ENCODE measurements at regions not wholly inside any gene's neighbourhood (a gene's known extent, or its start where the extent isn't known, plus 50 kb on each side); places are given as distances from the start of the nearest gene placed in this dataset.

GRCh38 chr2:80863147-80863714, 558.7 kb upstream of the LRRTM1 start:
- in situ Hi-C loops (cut with HindIII; ENCODE audit: low sequenced_read_pairs) = no loop called here
- H3K4me3 ChIP-seq (ENCODE audit: low read depth, low read length) = no peak overlapping the region
- no peak for DNase-seq (ENCODE audit: low read depth, low spot score)
- TF ChIP-seq, protein P1, sequence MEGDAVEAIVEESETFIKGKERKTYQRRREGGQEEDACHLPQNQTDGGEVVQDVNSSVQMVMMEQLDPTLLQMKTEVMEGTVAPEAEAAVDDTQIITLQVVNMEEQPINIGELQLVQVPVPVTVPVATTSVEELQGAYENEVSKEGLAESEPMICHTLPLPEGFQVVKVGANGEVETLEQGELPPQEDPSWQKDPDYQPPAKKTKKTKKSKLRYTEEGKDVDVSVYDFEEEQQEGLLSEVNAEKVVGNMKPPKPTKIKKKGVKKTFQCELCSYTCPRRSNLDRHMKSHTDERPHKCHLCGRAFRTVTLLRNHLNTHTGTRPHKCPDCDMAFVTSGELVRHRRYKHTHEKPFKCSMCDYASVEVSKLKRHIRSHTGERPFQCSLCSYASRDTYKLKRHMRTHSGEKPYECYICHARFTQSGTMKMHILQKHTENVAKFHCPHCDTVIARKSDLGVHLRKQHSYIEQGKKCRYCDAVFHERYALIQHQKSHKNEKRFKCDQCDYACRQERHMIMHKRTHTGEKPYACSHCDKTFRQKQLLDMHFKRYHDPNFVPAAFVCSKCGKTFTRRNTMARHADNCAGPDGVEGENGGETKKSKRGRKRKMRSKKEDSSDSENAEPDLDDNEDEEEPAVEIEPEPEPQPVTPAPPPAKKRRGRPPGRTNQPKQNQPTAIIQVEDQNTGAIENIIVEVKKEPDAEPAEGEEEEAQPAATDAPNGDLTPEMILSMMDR (IDR thresholded peaks at IDR 0.05; ENCODE audit: low read depth, low read length) = no peak

GRCh38 chr2:80858965-80859364, 554.4 kb upstream of the LRRTM1 start:
- in situ Hi-C loops (cut with HindIII; ENCODE audit: low sequenced_read_pairs) = no loop called here
- H3K4me3 ChIP-seq (ENCODE audit: low read depth, low read length) = no peak overlapping the region
- TF ChIP-seq, protein P1 (IDR thresholded peaks at IDR 0.05; ENCODE audit: low read depth, low read length) = no peak
- no peak for DNase-seq (ENCODE audit: low read depth, low spot score)

DNA sequence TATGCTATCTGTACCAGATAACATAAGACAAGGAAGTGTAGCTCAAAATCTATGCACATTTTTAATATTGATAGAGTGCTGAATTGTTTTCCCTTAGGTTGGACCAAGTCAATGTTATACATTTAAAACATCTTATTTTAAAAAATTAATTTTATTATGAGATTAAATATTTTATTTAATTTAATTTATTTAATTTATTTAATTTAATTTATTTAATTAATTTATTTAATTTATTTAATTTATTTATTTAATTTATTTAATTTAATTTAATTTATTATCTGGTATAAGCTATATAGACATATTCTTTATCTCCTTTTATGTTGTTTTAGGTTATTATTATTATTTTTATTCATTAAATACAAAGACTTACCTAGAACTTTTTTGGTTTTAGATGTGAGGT, 551.7 kb upstream of the LRRTM1 start:
- H3K4me3 ChIP-seq (ENCODE audit: low read depth, low read length) = no peak overlapping the region
- TF ChIP-seq, protein P1 (IDR thresholded peaks at IDR 0.05; ENCODE audit: low read depth, low read length) = no peak
- in situ Hi-C loops (cut with HindIII; ENCODE audit: low sequenced_read_pairs) = no loop called here
- no peak for DNase-seq (ENCODE audit: low read depth, low spot score)

DNA sequence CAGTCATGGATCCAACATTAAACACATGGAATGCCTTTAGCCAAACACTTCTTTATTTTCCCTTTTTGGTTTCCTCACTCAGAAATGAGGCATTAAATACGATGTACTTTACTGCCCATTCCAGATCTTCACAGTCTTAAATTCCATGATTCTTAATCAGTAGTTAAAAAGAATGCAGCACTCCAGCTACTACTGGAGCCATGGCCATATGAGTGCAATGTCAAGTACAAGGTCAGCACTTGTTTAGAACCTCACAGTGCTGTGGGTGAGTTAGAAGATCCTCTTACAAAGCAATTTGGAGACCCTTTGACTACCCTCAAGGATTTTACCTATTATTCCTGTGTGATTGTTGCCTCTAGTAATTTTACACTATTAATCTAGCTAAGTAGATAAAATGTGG, 550.3 kb upstream of the LRRTM1 start:
- TF ChIP-seq, protein P1 (IDR thresholded peaks at IDR 0.05; ENCODE audit: low read depth, low read length) = no peak
- no peak for DNase-seq (ENCODE audit: low read depth, low spot score)
- in situ Hi-C loops (cut with HindIII; ENCODE audit: low sequenced_read_pairs) = no loop called here
- no peak overlapping the region for H3K4me3 ChIP-seq (ENCODE audit: low read depth, low read length)

DNA sequence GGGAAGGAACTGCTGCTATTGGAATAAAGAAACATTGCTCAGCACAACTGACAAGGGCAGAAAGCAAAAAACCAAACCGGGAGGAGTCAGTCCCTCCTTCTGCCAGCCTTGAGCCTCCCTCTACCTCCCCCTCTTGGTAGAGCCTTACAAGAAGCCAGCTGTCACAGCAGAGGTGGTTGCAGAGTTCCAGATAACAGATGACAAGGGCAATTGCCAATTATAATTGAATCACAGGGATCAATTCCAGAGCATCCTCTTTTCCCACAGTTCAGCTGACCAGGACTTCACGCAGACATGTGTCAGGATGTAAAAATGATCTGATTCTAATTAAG, 548.2 kb upstream of the LRRTM1 start:
- in situ Hi-C loops (cut with HindIII; ENCODE audit: low sequenced_read_pairs) = no loop called here
- DNase-seq (ENCODE audit: low read depth, low spot score) = no peak
- TF ChIP-seq, protein P1 (IDR thresholded peaks at IDR 0.05; ENCODE audit: low read depth, low read length) = no peak
- no peak overlapping the region for H3K4me3 ChIP-seq (ENCODE audit: low read depth, low read length)

DNA sequence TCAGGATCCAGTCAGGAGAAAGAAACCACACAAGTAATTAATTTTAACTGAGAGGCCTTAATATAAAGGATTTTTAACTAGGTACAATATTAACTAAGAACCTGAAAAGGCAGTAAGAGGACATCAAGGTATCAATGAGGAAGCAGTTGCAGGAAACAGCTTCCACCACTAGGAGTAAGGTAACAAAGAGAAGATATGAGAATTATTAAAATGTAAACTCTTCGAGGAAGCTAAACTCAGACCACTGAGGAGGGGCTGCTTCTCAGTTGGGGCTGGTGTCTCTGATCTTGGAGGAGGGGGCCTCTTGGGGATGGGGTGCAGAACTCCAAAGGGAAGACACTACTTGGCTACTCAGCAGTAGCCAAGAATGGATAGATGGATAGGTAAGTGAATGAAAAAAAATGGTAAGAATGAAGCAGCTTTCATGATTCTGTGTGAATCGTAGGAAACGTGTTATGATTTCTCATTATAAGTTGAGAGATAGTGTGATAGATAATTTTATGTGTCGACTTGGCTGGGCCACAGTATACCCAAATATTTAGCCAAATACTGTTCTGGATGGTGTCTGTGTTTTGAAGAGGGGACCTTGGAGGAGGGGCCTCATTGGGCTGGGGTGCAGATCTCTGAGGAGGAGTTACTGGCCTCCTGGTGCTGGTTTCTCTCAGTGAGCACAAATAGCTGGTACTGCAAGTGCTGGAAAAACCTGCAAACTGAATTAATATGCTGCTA, 547.7 kb upstream of the LRRTM1 start:
- no peak for DNase-seq (ENCODE audit: low read depth, low spot score)
- TF ChIP-seq, protein P1 (IDR thresholded peaks at IDR 0.05; ENCODE audit: low read depth, low read length) = no peak
- H3K4me3 ChIP-seq (ENCODE audit: low read depth, low read length) = no peak overlapping the region
- in situ Hi-C loops (cut with HindIII; ENCODE audit: low sequenced_read_pairs) = no loop called here

All from astrocyte of the spinal cord (primary cell).